Mesothelial cell of epicardium (in vitro differentiated cells): ENCODE measurements at regions not wholly inside any gene's neighbourhood (a gene's known extent, or its start where the extent isn't known, plus 50 kb on each side); places are given as distances from the start of the nearest gene placed in this dataset.

ENCODE experiments used
- DNase-seq, 2 experiments: peaks; one replicate each; pipeline ENCODE4 v3.0.0; 2021; ENCODE audit warnings: low spot score in 2 of 2; ENCODE audit not compliant: unreplicated experiment in 2 of 2
- H3K27ac Mint-ChIP-seq: 2 replicates; pipeline ENCODE4 v1.8.0; 2021; ENCODE audit warnings: mixed read lengths
- H3K27me3 Mint-ChIP-seq: 2 replicates; pipeline ENCODE4 v1.8.0; 2021; ENCODE audit warnings: low read depth, mixed read lengths
- H3K36me3 Mint-ChIP-seq: 2 replicates; pipeline ENCODE4 v1.8.0; 2021; ENCODE audit warnings: mixed read lengths
- H3K4me1 Mint-ChIP-seq: 2 replicates; pipeline ENCODE4 v1.8.0; 2021; ENCODE audit warnings: mixed read lengths
- H3K4me3 Mint-ChIP-seq: 2 replicates; pipeline ENCODE4 v1.8.0; 2021; ENCODE audit warnings: mild to moderate bottlenecking, moderate library complexity, mixed read lengths
- H3K9me3 Mint-ChIP-seq: 2 replicates; pipeline ENCODE4 v1.8.0; 2021; ENCODE audit warnings: mixed read lengths
- TF ChIP-seq, protein P1 (sequence below): fragments of 200-600 bp; sonication (generic); IDR thresholded peaks from one replicate; pipeline ENCODE4 v1.5.0; 2021; ENCODE audit warnings: antibody characterized with exemption; ENCODE audit not compliant: unreplicated experiment

DNA sequence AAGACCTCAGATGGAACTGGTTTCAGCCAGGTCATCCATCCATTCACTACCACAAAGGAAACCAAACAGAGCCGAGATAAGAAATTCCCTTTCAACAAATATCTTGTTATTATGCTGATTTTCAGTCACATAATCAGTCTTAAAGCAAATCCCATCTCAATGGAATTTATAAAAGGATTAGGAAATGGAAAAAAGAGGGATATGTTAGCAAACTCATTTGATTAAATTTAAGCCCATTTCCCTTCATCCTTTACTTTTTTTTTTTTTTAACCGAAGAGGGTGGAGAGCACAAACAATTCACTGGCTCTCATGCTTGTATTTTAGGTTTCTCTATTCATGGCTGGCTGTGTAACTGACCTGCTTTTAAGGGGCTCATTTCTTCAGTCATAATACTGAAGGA lies 109.0 kb upstream of the GATA6 start:
- no peaks in the 10 kb centered on the region for H3K36me3 Mint-ChIP-seq
- H3K4me3 Mint-ChIP-seq = no peak overlapping the region
- peaks cover 9% of the 10 kb centered on the region for H3K4me1 Mint-ChIP-seq
- TF ChIP-seq, protein P1, sequence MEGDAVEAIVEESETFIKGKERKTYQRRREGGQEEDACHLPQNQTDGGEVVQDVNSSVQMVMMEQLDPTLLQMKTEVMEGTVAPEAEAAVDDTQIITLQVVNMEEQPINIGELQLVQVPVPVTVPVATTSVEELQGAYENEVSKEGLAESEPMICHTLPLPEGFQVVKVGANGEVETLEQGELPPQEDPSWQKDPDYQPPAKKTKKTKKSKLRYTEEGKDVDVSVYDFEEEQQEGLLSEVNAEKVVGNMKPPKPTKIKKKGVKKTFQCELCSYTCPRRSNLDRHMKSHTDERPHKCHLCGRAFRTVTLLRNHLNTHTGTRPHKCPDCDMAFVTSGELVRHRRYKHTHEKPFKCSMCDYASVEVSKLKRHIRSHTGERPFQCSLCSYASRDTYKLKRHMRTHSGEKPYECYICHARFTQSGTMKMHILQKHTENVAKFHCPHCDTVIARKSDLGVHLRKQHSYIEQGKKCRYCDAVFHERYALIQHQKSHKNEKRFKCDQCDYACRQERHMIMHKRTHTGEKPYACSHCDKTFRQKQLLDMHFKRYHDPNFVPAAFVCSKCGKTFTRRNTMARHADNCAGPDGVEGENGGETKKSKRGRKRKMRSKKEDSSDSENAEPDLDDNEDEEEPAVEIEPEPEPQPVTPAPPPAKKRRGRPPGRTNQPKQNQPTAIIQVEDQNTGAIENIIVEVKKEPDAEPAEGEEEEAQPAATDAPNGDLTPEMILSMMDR = no peak
- peak overlapping the region; percentile 64 for H3K27ac Mint-ChIP-seq
- no peaks in the 10 kb centered on the region for H3K9me3 Mint-ChIP-seq
- no peaks in the 10 kb centered on the region for H3K27me3 Mint-ChIP-seq
- no peak for DNase-seq

DNA sequence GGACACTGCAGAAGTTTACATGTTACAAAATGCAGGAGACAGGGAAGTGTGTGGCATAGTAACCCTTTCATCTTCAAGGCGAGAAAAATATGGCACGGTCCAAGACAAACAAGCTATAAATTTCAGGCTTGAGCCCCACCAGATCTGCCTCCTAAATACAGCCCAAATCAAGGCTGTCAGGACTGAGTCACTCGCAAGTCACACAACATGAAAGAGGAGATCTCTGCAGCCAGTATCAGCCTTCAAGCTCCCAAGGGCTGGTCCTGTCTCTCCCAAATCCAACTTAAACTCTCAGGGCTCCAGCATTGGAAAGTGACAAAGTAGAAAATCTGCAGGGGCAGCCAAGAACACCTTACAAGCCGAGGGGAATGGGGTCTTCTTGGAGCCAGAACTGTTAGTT lies 106.3 kb upstream of the GATA6 start:
- no peaks in the 10 kb centered on the region for H3K9me3 Mint-ChIP-seq
- H3K27me3 Mint-ChIP-seq = peaks cover under 1% of the 10 kb centered on the region
- H3K36me3 Mint-ChIP-seq = no peaks in the 10 kb centered on the region
- DNase-seq = no peak
- peak overlapping the region; percentile 30 for H3K27ac Mint-ChIP-seq
- H3K4me1 Mint-ChIP-seq = peaks cover 9% of the 10 kb centered on the region
- TF ChIP-seq, protein P1 = no peak
- no peak overlapping the region for H3K4me3 Mint-ChIP-seq

DNA sequence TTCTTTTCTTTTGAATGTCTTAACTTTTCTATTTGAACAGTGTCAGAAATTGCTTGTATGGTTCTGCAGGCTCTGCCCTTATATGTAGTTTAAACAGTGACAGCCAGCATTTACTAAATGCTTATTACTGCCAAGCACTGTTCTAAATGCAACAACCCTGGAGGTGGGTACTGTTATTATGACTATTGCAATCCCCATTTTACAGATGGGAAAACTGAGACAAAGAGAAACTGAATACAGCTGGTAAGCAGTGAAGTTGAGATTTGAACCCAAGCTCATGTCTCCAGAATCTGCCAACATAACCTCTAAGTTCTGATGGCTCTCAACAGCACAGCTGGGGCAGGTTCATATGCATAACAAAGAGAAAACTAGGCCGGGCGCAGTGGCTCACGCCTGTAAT lies 105.7 kb upstream of the GATA6 start:
- Mint-ChIP-seq H3K4me3 (no peak overlapping the region), H3K9me3 (no peaks in the 10 kb centered on the region), H3K4me1 (peaks cover 9% of the 10 kb centered on the region), H3K27me3 (peaks cover 4% of the 10 kb centered on the region), H3K27ac (no peak overlapping the region), H3K36me3 (no peaks in the 10 kb centered on the region)
- no peak for DNase-seq
- TF ChIP-seq, protein P1 = no peak

- DNase-seq = no peak
- Mint-ChIP-seq H3K4me1 (peaks cover 9% of the 10 kb centered on the region), H3K4me3 (no peak overlapping the region), H3K27ac (no peak overlapping the region), H3K9me3 (no peaks in the 10 kb centered on the region), H3K27me3 (peaks cover 4% of the 10 kb centered on the region), H3K36me3 (no peaks in the 10 kb centered on the region)
- TF ChIP-seq, protein P1 = no peak
Observed at GRCh38 chr18:22064581-22064980, 104.8 kb upstream of the GATA6 start.

GRCh38 chr18:22065311-22065710 lies 104.1 kb upstream of the GATA6 start:
- TF ChIP-seq, protein P1 = no peak
- Mint-ChIP-seq H3K9me3 (no peaks in the 10 kb centered on the region), H3K4me3 (no peak overlapping the region), H3K4me1 (peaks cover 9% of the 10 kb centered on the region), H3K36me3 (no peaks in the 10 kb centered on the region), H3K27me3 (peaks cover 4% of the 10 kb centered on the region), H3K27ac (no peak overlapping the region)
- DNase-seq = no peak

DNA sequence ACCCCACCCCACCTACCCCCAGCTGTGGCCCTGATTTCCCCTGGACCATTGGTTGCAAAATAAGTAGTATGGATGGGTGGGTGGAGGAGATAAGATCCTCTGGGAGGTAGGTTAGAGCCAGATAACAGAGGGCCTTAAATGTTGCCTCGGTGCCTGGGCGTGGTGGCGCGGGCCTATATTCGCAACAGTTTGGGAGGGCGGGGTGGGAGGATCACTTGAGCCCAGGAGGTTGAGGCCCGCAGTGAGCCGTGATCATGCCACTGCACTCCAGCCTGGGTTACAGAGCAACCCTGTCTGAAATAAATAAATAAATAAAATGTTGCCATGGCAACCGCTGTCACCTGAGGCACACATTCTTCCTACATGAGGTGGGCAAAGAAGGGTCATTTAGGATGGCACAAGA lies 103.3 kb upstream of the GATA6 start:
- no peak overlapping the region for H3K4me3 Mint-ChIP-seq
- peaks cover 9% of the 10 kb centered on the region for H3K4me1 Mint-ChIP-seq
- peaks cover 4% of the 10 kb centered on the region for H3K27me3 Mint-ChIP-seq
- no peaks in the 10 kb centered on the region for H3K36me3 Mint-ChIP-seq
- DNase-seq = no peak
- TF ChIP-seq, protein P1 = no peak
- no peak overlapping the region for H3K27ac Mint-ChIP-seq
- no peaks in the 10 kb centered on the region for H3K9me3 Mint-ChIP-seq
